Colonic mucosa (tissue), 4 donors: ENCODE measurements at regions not wholly inside any gene's neighbourhood (a gene's known extent, or its start where the extent isn't known, plus 50 kb on each side); places are given as distances from the start of the nearest gene placed in this dataset.
"Not testable (repeated sequence)": the region's sequence is repeated elsewhere in the genome, so short reads cannot be mapped to it uniquely, and the experiment has no call there.

Source experiments
- DNase-seq: peaks from one replicate; pipeline ENCODE4 v3.0.0-alpha.2; 2020
- H3K27ac ChIP-seq: fragments of 200-600 bp; one replicate; pipeline ENCODE4 v1.8.0; 2021
- H3K27me3 ChIP-seq: fragments of 200-600 bp; one replicate; pipeline ENCODE4 v1.8.0; 2021
- H3K36me3 ChIP-seq: fragments of 200-600 bp; one replicate; pipeline ENCODE4 v1.8.0; 2021
- H3K4me1 ChIP-seq: fragments of 200-600 bp; one replicate; pipeline ENCODE4 v1.8.0; 2021; ENCODE audit warnings: mild to moderate bottlenecking
- H3K4me3 ChIP-seq: fragments of 200-600 bp; one replicate; pipeline ENCODE4 v1.8.0; 2021
- H3K9ac ChIP-seq, 2 donors: one replicate each; pipeline ENCODE4 v1.7.0; 2013; ENCODE audit warnings: control low read depth in 2 of 2, low read depth in 2 of 2, low read length in 2 of 2
- H3K9me3 ChIP-seq: fragments of 200-600 bp; one replicate; pipeline ENCODE4 v1.8.0; 2021
- intact Hi-C: fragments of 100-400 bp; cut with DNase I; formaldehyde crosslinking; loops from one replicate; pipeline ENCODE4 v1.14.1; 2022
- TF ChIP-seq, protein P1 (sequence below): fragments of 200-600 bp; IDR thresholded peaks from one replicate; pipeline ENCODE4 v1.8.0; 2022; ENCODE audit warnings: antibody characterized with exemption, mild to moderate bottlenecking
- donor health status: healthy.
- donor health status: DM: no; HTN: no; CAD: no.
- donor health status: DM: no; HTN: no; CAD: no.

DNA sequence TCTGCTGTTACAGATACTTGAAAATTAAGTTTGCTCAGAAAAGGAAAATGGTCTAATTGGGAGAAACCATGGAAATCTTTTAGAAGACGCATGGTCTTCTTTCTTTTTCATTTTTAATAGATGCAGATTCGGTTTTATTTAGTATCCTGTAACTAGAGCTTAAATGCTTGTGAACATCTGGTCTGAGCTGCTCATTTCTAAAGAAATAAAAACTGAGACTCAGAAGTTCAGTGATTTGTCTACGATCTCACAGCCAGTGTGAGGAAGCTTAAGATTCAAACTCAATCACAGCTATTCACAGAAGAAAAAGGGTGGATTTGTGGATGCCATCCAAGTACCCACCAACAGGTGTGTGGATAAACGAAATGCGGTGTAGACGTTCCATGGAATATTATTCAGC lies 80.0 kb upstream of the TIAM1 start:
- Histone ChIP-seq H3K4me3 (no peak overlapping the region), H3K36me3 (no peaks in the 10 kb centered on the region), H3K9me3 (no peaks in the 10 kb centered on the region), H3K4me1 (no peaks in the 10 kb centered on the region), H3K9ac (no peak overlapping the region), H3K27me3 (no peaks in the 10 kb centered on the region), H3K27ac (no peak overlapping the region)
- intact Hi-C loops = no loop called here
- TF ChIP-seq, protein P1, sequence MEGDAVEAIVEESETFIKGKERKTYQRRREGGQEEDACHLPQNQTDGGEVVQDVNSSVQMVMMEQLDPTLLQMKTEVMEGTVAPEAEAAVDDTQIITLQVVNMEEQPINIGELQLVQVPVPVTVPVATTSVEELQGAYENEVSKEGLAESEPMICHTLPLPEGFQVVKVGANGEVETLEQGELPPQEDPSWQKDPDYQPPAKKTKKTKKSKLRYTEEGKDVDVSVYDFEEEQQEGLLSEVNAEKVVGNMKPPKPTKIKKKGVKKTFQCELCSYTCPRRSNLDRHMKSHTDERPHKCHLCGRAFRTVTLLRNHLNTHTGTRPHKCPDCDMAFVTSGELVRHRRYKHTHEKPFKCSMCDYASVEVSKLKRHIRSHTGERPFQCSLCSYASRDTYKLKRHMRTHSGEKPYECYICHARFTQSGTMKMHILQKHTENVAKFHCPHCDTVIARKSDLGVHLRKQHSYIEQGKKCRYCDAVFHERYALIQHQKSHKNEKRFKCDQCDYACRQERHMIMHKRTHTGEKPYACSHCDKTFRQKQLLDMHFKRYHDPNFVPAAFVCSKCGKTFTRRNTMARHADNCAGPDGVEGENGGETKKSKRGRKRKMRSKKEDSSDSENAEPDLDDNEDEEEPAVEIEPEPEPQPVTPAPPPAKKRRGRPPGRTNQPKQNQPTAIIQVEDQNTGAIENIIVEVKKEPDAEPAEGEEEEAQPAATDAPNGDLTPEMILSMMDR = no peak
- no peak for DNase-seq

DNA sequence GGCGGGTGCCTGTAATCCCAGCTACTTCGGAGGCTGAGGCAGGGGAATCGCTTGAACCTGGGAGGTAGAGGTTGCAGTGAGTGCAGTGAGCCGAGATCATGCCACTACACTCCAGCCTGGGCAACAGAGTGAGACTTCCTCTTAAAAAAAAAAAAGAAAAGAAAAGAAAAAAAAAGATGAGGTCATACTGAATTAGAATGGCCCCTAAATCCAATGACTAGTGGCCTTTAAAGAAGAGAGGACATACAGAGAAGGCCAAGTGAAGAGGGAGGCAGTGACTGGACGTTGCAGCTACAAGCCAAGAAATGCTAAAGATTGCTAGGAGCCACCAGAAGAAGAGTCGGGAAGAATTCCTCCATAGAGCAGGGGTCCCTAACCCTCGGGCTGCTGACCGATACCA lies 76.9 kb upstream of the TIAM1 start:
- intact Hi-C loops = no loop called here
- Histone ChIP-seq H3K4me1 (no peaks in the 10 kb centered on the region), H3K9me3 (no peaks in the 10 kb centered on the region), H3K4me3 (no peak overlapping the region), H3K36me3 (no peaks in the 10 kb centered on the region), H3K27me3 (no peaks in the 10 kb centered on the region), H3K9ac (no peak overlapping the region), H3K27ac (no peak overlapping the region)
- DNase-seq = no peak
- TF ChIP-seq, protein P1 = no peak

GRCh38 chr21:31420354-31420753 lies 76.3 kb upstream of the TIAM1 start:
- TF ChIP-seq, protein P1 = no peak
- no peak for DNase-seq
- Histone ChIP-seq H3K9me3 (no peaks in the 10 kb centered on the region), H3K27me3 (no peaks in the 10 kb centered on the region), H3K36me3 (no peaks in the 10 kb centered on the region), H3K4me3 (no peak overlapping the region), H3K4me1 (no peaks in the 10 kb centered on the region), H3K27ac (no peak overlapping the region), H3K9ac (no peak overlapping the region)
- intact Hi-C loops = no loop called here

- H3K9ac ChIP-seq = no peak overlapping the region
- no peaks in the 10 kb centered on the region for H3K9me3 ChIP-seq
- TF ChIP-seq, protein P1 = no peak
- no peak overlapping the region for H3K27ac ChIP-seq
- DNase-seq = no peak
- no peaks in the 10 kb centered on the region for H3K36me3 ChIP-seq
- no peaks in the 10 kb centered on the region for H3K27me3 ChIP-seq
- H3K4me1 ChIP-seq = no peaks in the 10 kb centered on the region
- intact Hi-C loops = no loop called here
- no peak overlapping the region for H3K4me3 ChIP-seq
Measured at GRCh38 chr21:31418377-31419001, 74.4 kb upstream of the TIAM1 start.

GRCh38 chr21:31417214-31417613 lies 73.2 kb upstream of the TIAM1 start:
- intact Hi-C loops, H3K4me3 ChIP-seq: not testable (repeated sequence)

GRCh38 chr21:31416465-31416864 lies 72.4 kb upstream of the TIAM1 start:
- Histone ChIP-seq H3K9me3 (no peaks in the 10 kb centered on the region), H3K4me1 (no peaks in the 10 kb centered on the region), H3K27ac (no peak overlapping the region), H3K9ac (no peak overlapping the region), H3K36me3 (no peaks in the 10 kb centered on the region), H3K4me3 (no peak overlapping the region), H3K27me3 (no peaks in the 10 kb centered on the region)
- TF ChIP-seq, protein P1 = no peak
- intact Hi-C loops = no loop called here
- DNase-seq = no peak

More at GRCh38 chr21:31417214-31417613, 73.2 kb upstream of the TIAM1 start:
- not testable (repeated sequence) for DNase-seq, H3K36me3 ChIP-seq, H3K27ac ChIP-seq, H3K27me3 ChIP-seq, H3K9ac ChIP-seq, H3K9me3 ChIP-seq, H3K4me1 ChIP-seq
